ENCODE measurements at regions not wholly inside any gene's neighbourhood (a gene's known extent, or its start where the extent isn't known, plus 50 kb on each side); places are given as distances from the start of the nearest gene placed in this dataset.

DNA sequence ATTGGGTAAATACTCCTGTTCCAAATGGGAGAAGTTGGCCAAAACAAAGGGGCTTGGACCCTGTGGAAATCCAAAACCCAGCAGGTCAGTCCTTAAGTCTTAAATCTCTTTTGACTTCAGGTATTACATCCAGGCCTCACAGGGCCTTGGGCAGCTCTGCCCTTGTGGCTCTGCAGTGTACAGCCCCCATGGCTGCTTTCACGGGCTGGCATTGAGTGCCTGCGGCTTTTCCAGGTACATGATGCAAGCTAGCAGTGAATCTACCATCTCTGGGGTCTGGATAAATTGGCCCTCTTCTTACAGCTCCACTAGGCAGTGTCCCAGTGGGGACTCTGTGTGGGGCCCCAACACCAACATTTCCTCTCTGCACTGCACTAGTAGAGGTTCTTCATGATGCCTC lies 308.5 kb upstream of the ARRDC3 start:
- POLR2A ChIA-PET = no interaction called here
- CTCF ChIA-PET (ENCODE audit: unreplicated experiment) = no interaction called here

DNA sequence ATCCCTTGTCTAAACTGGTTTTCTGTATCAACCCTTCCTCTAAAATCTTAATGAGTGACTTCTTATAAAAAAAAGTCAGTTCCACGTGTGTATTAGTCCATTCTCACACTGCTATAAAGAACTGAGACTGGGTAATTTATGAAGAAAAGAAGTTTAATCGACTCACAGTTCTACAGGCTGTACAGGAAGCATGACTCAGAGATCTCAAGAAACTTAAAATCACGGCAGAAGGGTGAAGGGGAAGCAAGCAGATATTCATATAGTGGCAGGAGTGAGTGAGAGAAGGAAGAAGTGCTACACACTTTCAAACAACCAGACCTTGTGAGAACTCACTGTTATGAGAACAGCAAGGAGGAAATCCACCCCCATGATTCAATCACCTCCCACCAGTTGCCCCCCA lies 307.8 kb upstream of the ARRDC3 start:
- no peak overlapping the region for H3K4me3 ChIP-seq (ENCODE audit: low read depth, low read length, poor library complexity, severe bottlenecking)
- no peak for DNase-seq (ENCODE audit: low spot score)
- intact Hi-C loops (cut with micrococcal nuclease; ENCODE audit: unreplicated experiment) = no loop called here
- no peak for TF ChIP-seq CTCF (conservative IDR thresholded peaks at IDR 0.05; ENCODE audit: low read length)
- no peaks in the 10 kb centered on the region for H3K9me2 ChIP-seq (ENCODE audit: insufficient read depth, low read length)
- H3K9me3 ChIP-seq (ENCODE audit: low read length) = no peaks in the 10 kb centered on the region
- BruUV-seq (replicated peaks) = no TSS peak
- H3K4me1 ChIP-seq (ENCODE audit: insufficient read depth, low read length, poor library complexity, severe bottlenecking) = no peaks in the 10 kb centered on the region
- H3K79me2 ChIP-seq (ENCODE audit: insufficient read depth, low read depth, low read length) = no peaks in the 10 kb centered on the region
- H3K27ac ChIP-seq (ENCODE audit: low read depth, low read length, poor library complexity, severe bottlenecking) = no peak overlapping the region
- no peak overlapping the region for H2AFZ ChIP-seq (ENCODE audit: low read length)
- CTCF ChIA-PET (ENCODE audit: unreplicated experiment) = no interaction called here
- H3K4me2 ChIP-seq (ENCODE audit: low read length) = no peak overlapping the region
- no peaks in the 10 kb centered on the region for H4K20me1 ChIP-seq (ENCODE audit: insufficient read depth, low read length)
- no peaks in the 10 kb centered on the region for H3K36me3 ChIP-seq (ENCODE audit: insufficient read depth, low read length)
- POLR2A ChIA-PET = no interaction called here

More for the DNA sequence above, 308.5 kb upstream of the ARRDC3 start:
- no peaks in the 10 kb centered on the region for H3K9me3 ChIP-seq (ENCODE audit: low read length)
- no TSS peak for BruUV-seq (replicated peaks)
- H2AFZ ChIP-seq (ENCODE audit: low read length) = no peak overlapping the region
- intact Hi-C loops (cut with micrococcal nuclease; ENCODE audit: unreplicated experiment) = no loop called here
- no peaks in the 10 kb centered on the region for H4K20me1 ChIP-seq (ENCODE audit: insufficient read depth, low read length)
- H3K36me3 ChIP-seq (ENCODE audit: insufficient read depth, low read length) = no peaks in the 10 kb centered on the region
- H3K9me2 ChIP-seq (ENCODE audit: insufficient read depth, low read length) = no peaks in the 10 kb centered on the region
- DNase-seq (ENCODE audit: low spot score) = no peak
- no peaks in the 10 kb centered on the region for H3K79me2 ChIP-seq (ENCODE audit: insufficient read depth, low read depth, low read length)
- no peak overlapping the region for H3K4me3 ChIP-seq (ENCODE audit: low read depth, low read length, poor library complexity, severe bottlenecking)
- no peak overlapping the region for H3K27ac ChIP-seq (ENCODE audit: low read depth, low read length, poor library complexity, severe bottlenecking)
- H3K4me2 ChIP-seq (ENCODE audit: low read length) = no peak overlapping the region
- TF ChIP-seq EZH2phosphoT487 (IDR thresholded peaks at IDR 0.05; ENCODE audit: borderline replicate concordance, low read depth, low read length) (no peak), CTCF (conservative IDR thresholded peaks at IDR 0.05; ENCODE audit: low read length) (no peak)
- H3K4me1 ChIP-seq (ENCODE audit: insufficient read depth, low read length, poor library complexity, severe bottlenecking) = no peaks in the 10 kb centered on the region

DNA sequence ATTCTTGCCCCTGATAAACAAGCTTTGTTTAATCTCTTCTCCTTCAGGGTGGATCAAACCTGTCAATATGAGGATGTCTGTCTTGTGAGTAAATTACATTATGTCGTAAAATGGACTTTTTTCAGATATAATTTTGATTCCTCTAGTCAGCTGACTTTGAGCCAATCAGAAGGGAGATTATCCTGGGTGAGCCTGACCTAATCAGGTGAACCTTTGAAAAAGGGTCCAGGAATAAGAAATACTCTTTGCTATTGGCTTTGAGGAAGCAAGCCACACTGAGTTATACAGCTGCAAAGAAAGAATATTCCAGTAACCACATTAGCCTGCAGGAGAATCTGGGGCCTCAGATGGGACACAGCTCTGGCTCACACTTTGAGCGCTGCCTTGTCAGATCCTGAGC lies 304.3 kb upstream of the ARRDC3 start:
- BruUV-seq (replicated peaks) = no TSS peak
- intact Hi-C loops (cut with micrococcal nuclease; ENCODE audit: unreplicated experiment) = no loop called here
- DNase-seq (ENCODE audit: low spot score) = no peak
- H3K9me3 ChIP-seq (ENCODE audit: low read length) = no peaks in the 10 kb centered on the region
- no peaks in the 10 kb centered on the region for H3K79me2 ChIP-seq (ENCODE audit: insufficient read depth, low read depth, low read length)
- no peak overlapping the region for H3K4me3 ChIP-seq (ENCODE audit: low read depth, low read length, poor library complexity, severe bottlenecking)
- H3K27ac ChIP-seq (ENCODE audit: low read depth, low read length, poor library complexity, severe bottlenecking) = no peak overlapping the region
- H3K4me2 ChIP-seq (ENCODE audit: low read length) = no peak overlapping the region
- H3K4me1 ChIP-seq (ENCODE audit: insufficient read depth, low read length, poor library complexity, severe bottlenecking) = no peaks in the 10 kb centered on the region
- CTCF ChIA-PET (ENCODE audit: unreplicated experiment) = no interaction called here
- no peaks in the 10 kb centered on the region for H4K20me1 ChIP-seq (ENCODE audit: insufficient read depth, low read length)
- TF ChIP-seq EZH2phosphoT487 (IDR thresholded peaks at IDR 0.05; ENCODE audit: borderline replicate concordance, low read depth, low read length) (no peak), CTCF (conservative IDR thresholded peaks at IDR 0.05; ENCODE audit: low read length) (no peak)
- H2AFZ ChIP-seq (ENCODE audit: low read length) = no peak overlapping the region
- H3K36me3 ChIP-seq (ENCODE audit: insufficient read depth, low read length) = no peaks in the 10 kb centered on the region
- POLR2A ChIA-PET = no interaction called here
- H3K9me2 ChIP-seq (ENCODE audit: insufficient read depth, low read length) = no peaks in the 10 kb centered on the region

Measured in OCI-LY7 (cell line).